H1 (cell line): ENCODE measurements at regions not wholly inside any gene's neighbourhood (a gene's known extent, or its start where the extent isn't known, plus 50 kb on each side); places are given as distances from the start of the nearest gene placed in this dataset.
A peak's percentile ranks its signal among the peaks of the same experiment; 100 is the strongest.

Experiments
- CTCF ChIA-PET: fragments of 300-600 bp; sonication (Branson Sonifier 250); formaldehyde crosslinking; loops from one replicate; lab custom pipeline; 2021; ENCODE audit not compliant: partially characterized antibody; lab: Charles Lee
- POLR2A ChIA-PET: fragments of 300-600 bp; sonication (Branson Sonifier 250); formaldehyde crosslinking; loops from one replicate; lab custom pipeline; 2021; ENCODE audit warnings: inconsistent platforms; ENCODE audit not compliant: partially characterized antibody; lab: Charles Lee
- DNase-seq, 2 experiments: peaks; one replicate each; pipeline versions ENCODE4 v3.0.0 to v3.0.0-alpha.2; 2010 to 2022; ENCODE audit warnings: low spot score in 2 of 2, low read depth in 1 of 2, mixed read lengths in 1 of 2
- FAIRE-seq: peaks from 2 replicates; lab custom pipeline; 2011; peaks lifted over from hg19 to GRCh38; lab: Jason Lieb, UNC
- H2AFZ ChIP-seq: 2 replicates; pipeline ENCODE4 v1.8.1; 2012; ENCODE audit warnings: low read length, inconsistent platforms
- H2AK5ac ChIP-seq: 2 replicates; pipeline ENCODE4 v1.6.1; 2013; ENCODE audit warnings: low read depth, low read length
- H2BK120ac ChIP-seq: replicated peaks from 2 replicates; pipeline ENCODE3; 2013; ENCODE audit warnings: low read depth, low read length, inconsistent platforms
- H2BK12ac ChIP-seq: 2 replicates; pipeline ENCODE4 v1.6.1; 2013; ENCODE audit warnings: low read depth, low read length
- H2BK15ac ChIP-seq: 2 replicates; pipeline ENCODE4 v1.6.1; 2013; ENCODE audit warnings: low read length
- H2BK20ac ChIP-seq: 2 replicates; pipeline ENCODE4 v1.6.1; 2013; ENCODE audit warnings: low read length
- H2BK5ac ChIP-seq: 2 replicates; pipeline ENCODE4 v1.6.1; 2013; ENCODE audit warnings: low read depth, low read length
- H3K14ac ChIP-seq: 2 replicates; pipeline ENCODE4 v1.6.1; 2013; ENCODE audit warnings: inconsistent platforms; ENCODE audit not compliant: insufficient read length
- H3K18ac ChIP-seq: 2 replicates; pipeline ENCODE4 v1.6.1; 2013; ENCODE audit warnings: low read length; ENCODE audit errors: extremely low read depth
- H3K23ac ChIP-seq: 2 replicates; pipeline ENCODE4 v1.6.1; 2013; ENCODE audit warnings: inconsistent platforms; ENCODE audit not compliant: insufficient read length
- H3K23me2 ChIP-seq: 2 replicates; pipeline ENCODE4 v1.6.1; 2013; ENCODE audit warnings: low read depth, low read length
- H3K27ac ChIP-seq: 2 replicates; pipeline ENCODE4 v1.6.1; 2011; ENCODE audit warnings: low read depth, low read length, inconsistent platforms
- H3K27me3 ChIP-seq, 4 experiments: replicated peaks in 1 of 4; 1 replicate in 1 of 4; 2 replicates in 3 of 4; pipeline versions ENCODE4 v1.6.1 to v1.8.1; 2011 to 2013; ENCODE audit warnings: low read length in 3 of 4, mild to moderate bottlenecking in 3 of 4, inconsistent platforms in 2 of 4, mixed read lengths in 2 of 4, moderate library complexity in 1 of 4; ENCODE audit not compliant: control insufficient read depth in 3 of 4, insufficient read depth in 3 of 4; ENCODE audit errors: extremely low read depth in 1 of 4
- H3K36me3 ChIP-seq, 4 experiments: 2 replicates each; pipeline versions ENCODE4 v1.6.1 to v1.8.1; 2011 to 2013; ENCODE audit warnings: mild to moderate bottlenecking in 4 of 4, low read length in 3 of 4, moderate library complexity in 2 of 4, control low read depth in 1 of 4, inconsistent platforms in 1 of 4; ENCODE audit not compliant: insufficient read depth in 4 of 4, control insufficient read depth in 2 of 4
- H3K4ac ChIP-seq: replicated peaks from 2 replicates; pipeline ENCODE3; 2013; ENCODE audit warnings: low read length, low read depth, mixed read lengths, inconsistent platforms; ENCODE audit not compliant: insufficient read length
- H3K4me1 ChIP-seq, 4 experiments: replicated peaks in 1 of 4; 1 replicate in 1 of 4; 2 replicates in 3 of 4; pipeline versions ENCODE4 v1.6.1 to v1.8.1; 2011 to 2013; ENCODE audit warnings: low read length in 3 of 4, inconsistent platforms in 2 of 4, mixed read lengths in 1 of 4; ENCODE audit not compliant: insufficient read depth in 4 of 4, control insufficient read depth in 3 of 4
- H3K4me2 ChIP-seq, 2 experiments: 2 replicates each; pipeline versions ENCODE4 v1.6.1 to v1.8.1; 2011 to 2013; ENCODE audit warnings: low read depth in 2 of 2, low read length in 2 of 2, control low read depth in 1 of 2, inconsistent platforms in 1 of 2, mild to moderate bottlenecking in 1 of 2; ENCODE audit not compliant: insufficient read depth in 1 of 2
- H3K4me3 ChIP-seq, 4 experiments: fragments of 200-600, 300-600 bp in 1 of 4; sonication (generic), shearing (Covaris generic), sonication (Bioruptor Twin) in 1 of 4; 2 replicates each; pipeline versions ENCODE4 v1.5.1 to v1.8.1; 2011 to 2016; ENCODE audit warnings: low read length in 4 of 4, low read depth in 3 of 4, control low read depth in 2 of 4, inconsistent platforms in 2 of 4, mild to moderate bottlenecking in 2 of 4, mixed read lengths in 1 of 4, moderate library complexity in 1 of 4; ENCODE audit not compliant: insufficient read depth in 2 of 4; ENCODE audit errors: extremely low read depth in 1 of 4
- H3K56ac ChIP-seq: replicated peaks from 2 replicates; pipeline ENCODE3; 2013; ENCODE audit warnings: low read depth, mild to moderate bottlenecking, mixed read lengths, low read length, inconsistent platforms; ENCODE audit not compliant: insufficient read length
- H3K79me1 ChIP-seq: 2 replicates; pipeline ENCODE4 v1.6.1; 2013; ENCODE audit warnings: low read depth, low read length, control low read depth
- H3K79me2 ChIP-seq, 2 experiments: 2 replicates each; pipeline versions ENCODE4 v1.6.1 to v1.8.1; 2012 to 2013; ENCODE audit warnings: low read length in 2 of 2, mild to moderate bottlenecking in 2 of 2, inconsistent platforms in 1 of 2; ENCODE audit not compliant: insufficient read depth in 2 of 2, control insufficient read depth in 1 of 2
- H3K9ac ChIP-seq, 4 experiments: replicated peaks in 1 of 4; 1 replicate in 1 of 4; 2 replicates in 3 of 4; pipeline versions ENCODE4 v1.6.1 to v1.8.1; 2011 to 2013; ENCODE audit warnings: low read depth in 3 of 4, low read length in 3 of 4, control low read depth in 2 of 4, mild to moderate bottlenecking in 2 of 4, moderate library complexity in 2 of 4, inconsistent platforms in 1 of 4; ENCODE audit errors: extremely low read depth in 1 of 4
- H3K9me3 ChIP-seq, 2 experiments: 2 replicates each; pipeline versions ENCODE4 v1.6.1 to v1.8.1; 2012 to 2013; ENCODE audit warnings: mild to moderate bottlenecking in 2 of 2, moderate library complexity in 2 of 2, control low read depth in 1 of 2, inconsistent platforms in 1 of 2, low read depth in 1 of 2, low read length in 1 of 2, mixed read lengths in 1 of 2; ENCODE audit not compliant: insufficient read depth in 2 of 2
- H4K20me1 ChIP-seq, 2 experiments: replicated peaks in 1 of 2; 2 replicates each; pipeline versions ENCODE3 to v1.8.1; 2011 to 2013; ENCODE audit warnings: inconsistent platforms in 2 of 2, low read length in 2 of 2, mild to moderate bottlenecking in 1 of 2; ENCODE audit not compliant: insufficient read depth in 2 of 2, control insufficient read depth in 1 of 2
- H4K5ac ChIP-seq: 2 replicates; pipeline ENCODE4 v1.6.1; 2013; ENCODE audit warnings: low read length, low read depth, mixed read lengths, inconsistent platforms; ENCODE audit not compliant: insufficient read length
- H4K8ac ChIP-seq: 2 replicates; pipeline ENCODE4 v1.8.0; 2013; ENCODE audit warnings: mild to moderate bottlenecking, moderate library complexity, low read length, inconsistent platforms; ENCODE audit not compliant: insufficient read depth; ENCODE audit errors: extremely low read depth
- H4K91ac ChIP-seq: replicated peaks from 2 replicates; pipeline ENCODE3; 2013; ENCODE audit warnings: low read length, mixed read lengths, inconsistent platforms; ENCODE audit not compliant: insufficient read length
- MAFK ChIP-seq: IDR thresholded peaks from 2 replicates; pipeline ENCODE4 v1.6.1; 2012; ENCODE audit warnings: low read depth, mild to moderate bottlenecking, improper control_type of control experiment, low read length
- SAP30 ChIP-seq: fragments of 300-600 bp; sonication (generic); IDR thresholded peaks from 2 replicates; pipeline ENCODE4 v1.7.1; 2012; ENCODE audit warnings: low read length, moderate library complexity, mild to moderate bottlenecking, inconsistent platforms; ENCODE audit not compliant: insufficient read depth, insufficient replicate concordance
- SIX5 ChIP-seq: IDR thresholded peaks from 2 replicates; pipeline ENCODE4 v1.6.1; 2011; ENCODE audit warnings: mild to moderate bottlenecking, low read depth, low read length
- WGBS, 2 experiments: shearing (Covaris generic) in 1 of 2; methylation state at CpG; one replicate each; pipeline versions ENCODE4 v1.1.6 to v1.1.7; 2013 to 2015; ENCODE audit warnings: low lambda C conversion rate in 2 of 2, mixed read lengths in 2 of 2, inconsistent platforms in 1 of 2, low coverage in 1 of 2, missing lambda C conversion rate in 1 of 2; ENCODE audit not compliant: insufficient replicate concordance in 2 of 2, insufficient coverage in 1 of 2, insufficient read length in 1 of 2; ENCODE audit errors: extremely low coverage in 1 of 2, missing lambda C conversion rate in 1 of 2; 5-methylcytosine and 5-hydroxymethylcytosine counted together

DNA sequence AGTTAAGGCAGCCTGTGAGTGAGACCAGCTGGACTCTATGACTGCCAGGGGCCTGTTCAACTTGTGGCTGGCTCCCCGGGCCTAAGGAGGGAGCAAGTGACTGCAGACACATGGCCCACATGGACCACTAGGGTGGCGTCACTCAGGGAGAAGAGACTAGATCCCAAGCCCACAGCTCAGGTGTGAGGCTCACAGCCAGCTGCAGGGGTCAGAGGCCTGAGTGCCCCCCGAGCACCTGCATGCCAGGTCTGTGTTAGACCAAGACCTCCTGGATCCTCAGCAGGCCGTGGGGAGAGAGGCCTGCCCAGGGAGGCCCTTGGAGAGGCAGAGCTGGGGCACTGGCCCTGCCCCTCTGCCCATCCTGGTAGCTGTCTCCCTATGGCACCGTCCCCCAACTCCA, 142.4 kb upstream of the RUNX3 start:
- no peak for FAIRE-seq
- Histone ChIP-seq H3K9ac (no peak overlapping the region), H2BK20ac (no peak overlapping the region), H3K27me3 (no peaks in the 10 kb centered on the region), H3K4me3 (no peak overlapping the region), H3K4me1 (no peaks in the 10 kb centered on the region), H4K5ac (no peak overlapping the region), H3K14ac (no peak overlapping the region), H3K79me2 (no peaks in the 10 kb centered on the region), H3K18ac (no peak overlapping the region), H3K23ac (no peak overlapping the region), H3K36me3 (no peaks in the 10 kb centered on the region), H3K4me2 (no peak overlapping the region), H4K91ac (no peak overlapping the region), H2BK120ac (no peak overlapping the region), H3K27ac (no peak overlapping the region), H3K23me2 (no peaks in the 10 kb centered on the region), H2BK5ac (no peak overlapping the region), H3K79me1 (no peaks in the 10 kb centered on the region), H4K20me1 (no peaks in the 10 kb centered on the region), H2BK12ac (no peak overlapping the region), H2AFZ (no peak overlapping the region), H2BK15ac (no peak overlapping the region), H2AK5ac (no peak overlapping the region), H3K9me3 (0 out of 4 replicates have a peak, but pooled peaks cover 0 to 4% of the 10 kb centered on the region in 2 experiments), H3K4ac (no peak overlapping the region), H3K56ac (no peak overlapping the region), H4K8ac (peak overlapping the region; percentile 51; the same call in 1 of the 2 replicates)
- 74% methylated on average over 5 of the region's 5 CpGs; no CpG with 5 or more reads in 1 of the 2 experiments for WGBS, 2 experiments
- DNase-seq: no peak
- CTCF ChIA-PET: interaction anchor here (1.0 to 5.5 kb wide), 9 partner anchors 9 to 137 kb away, joined by 3 to 30 read pairs (median 4); no protein-coding TSS in a partner anchor
- POLR2A ChIA-PET: no interaction called here
- TF ChIP-seq MAFK: no peak
- no peak for TF ChIP-seq SIX5
- TF ChIP-seq SAP30: no peak
